Heart left ventricle (tissue), 16 donors: ENCODE measurements at regions not wholly inside any gene's neighbourhood (a gene's known extent, or its start where the extent isn't known, plus 50 kb on each side); places are given as distances from the start of the nearest gene placed in this dataset.

ENCODE experiments used
- ATAC-seq, 4 donors: fragments of 200-7000 bp; cut with Tn5 transposase; one replicate each; pipeline ENCODE4 v1.9.1; 2020 to 2022; ENCODE audit warnings: moderate library complexity in 4 of 4, mild to moderate bottlenecking in 3 of 4, moderate number of reproducible peaks in 1 of 4
- DNase-seq, 5 donors: peaks; one replicate each; pipeline ENCODE4 v3.0.0-alpha.2; 2020
- H3K27ac ChIP-seq, 12 donors: fragments of 200-600 bp; sonication (generic) in 4 of 12; one replicate each; pipeline versions ENCODE4 v1.5.0 to v1.8.0; 2016 to 2022; ENCODE audit warnings: mild to moderate bottlenecking in 2 of 12
- H3K27me3 ChIP-seq, 9 donors: fragments of 200-600 bp; sonication (generic) in 2 of 9; one replicate each; pipeline versions ENCODE4 v1.5.1 to v1.8.0; 2016 to 2022; ENCODE audit warnings: mild to moderate bottlenecking in 3 of 9
- H3K36me3 ChIP-seq, 9 donors: fragments of 200-600 bp; sonication (generic) in 2 of 9; one replicate each; pipeline versions ENCODE4 v1.5.0 to v1.8.0; 2018 to 2022; ENCODE audit warnings: mild to moderate bottlenecking in 2 of 9
- H3K4me1 ChIP-seq, 12 donors: fragments of 200-600 bp; sonication (generic) in 4 of 12; one replicate each; pipeline versions ENCODE4 v1.5.0 to v1.8.0; 2016 to 2022; ENCODE audit warnings: mild to moderate bottlenecking in 3 of 12
- H3K4me3 ChIP-seq, 12 donors: fragments of 200-600 bp; sonication (generic) in 4 of 12; one replicate each; pipeline versions ENCODE4 v1.5.0 to v1.8.0; 2017 to 2022; ENCODE audit warnings: mild to moderate bottlenecking in 9 of 12, moderate library complexity in 4 of 12
- H3K9me3 ChIP-seq, 12 donors: fragments of 200-600 bp; sonication (generic) in 4 of 12; one replicate each; pipeline versions ENCODE4 v1.5.0 to v1.8.0; 2016 to 2022; ENCODE audit warnings: mild to moderate bottlenecking in 1 of 12
- CTCF ChIP-seq, 12 donors: fragments of 200-600 bp; sonication (generic) in 4 of 12; IDR thresholded peaks; one replicate each; pipeline versions ENCODE4 v1.5.0 to v1.8.0; 2018 to 2022; ENCODE audit warnings: antibody characterized with exemption in 12 of 12, mild to moderate bottlenecking in 5 of 12
- POLR2A ChIP-seq, 2 donors: fragments of 450-650 bp; IDR thresholded peaks; one replicate each; pipeline ENCODE4 v1.6.1; 2017; ENCODE audit warnings: antibody characterized with exemption in 2 of 2, mild to moderate bottlenecking in 2 of 2, moderate library complexity in 2 of 2
- WGBS, 4 donors: extraction: QIAGEN DNeasy Blood & Tissue Kit in 2 of 4; methylation state at CpG; one replicate each; pipeline versions ENCODE4 v1.1.5 to v1.1.7; 2013 to 2018; 5-methylcytosine and 5-hydroxymethylcytosine counted together
- intact Hi-C, 10 donors: fragments of 100-400 bp; cut with DNase I; formaldehyde crosslinking; loops; one replicate each; pipeline versions ENCODE4 v1.11.1 to v1.14.2; 2022
- donor health status: ischemic (EF 13 %, LVEDD 7.1; RV severe dilation, severe dysfunction).
- donor health status: healthy with polysubstance abuse.
- donor health status: DM: no; HTN: yes; CAD: no.
- donor health status: DM: no; HTN: no; CAD: no.
- donor health status: ischemic (EF 25% LVEDD 6.9; RV normal size, moderate dysfunction).
- donor health status: ischemic (EF 25% LVEDD 5.7; RV mildly dilated, moderate dysfunction).
- donor health status: healthy.
- donor health status: DM: yes; HTN: yes; CAD: no.
- donor health status: ischemic (EF 35%, LVEDD 5.7; RV mildly dilated, moderate dysfunction).
- donor health status: nonischemic (EF 11% LVEDD 7.7; RV severe dilation, severe dysfunction).
- donor health status: DM: yes; HTN: yes; CAD: no.
- donor health status: PGD.
- donor health status: ischemic (EF 29% LVEDD 5.4; RV normal size, mild dysfunction).
- donor health status: nonischemic (EF 23%, LVEDD 6.1; RV moderate dilation, normal function).

DNA sequence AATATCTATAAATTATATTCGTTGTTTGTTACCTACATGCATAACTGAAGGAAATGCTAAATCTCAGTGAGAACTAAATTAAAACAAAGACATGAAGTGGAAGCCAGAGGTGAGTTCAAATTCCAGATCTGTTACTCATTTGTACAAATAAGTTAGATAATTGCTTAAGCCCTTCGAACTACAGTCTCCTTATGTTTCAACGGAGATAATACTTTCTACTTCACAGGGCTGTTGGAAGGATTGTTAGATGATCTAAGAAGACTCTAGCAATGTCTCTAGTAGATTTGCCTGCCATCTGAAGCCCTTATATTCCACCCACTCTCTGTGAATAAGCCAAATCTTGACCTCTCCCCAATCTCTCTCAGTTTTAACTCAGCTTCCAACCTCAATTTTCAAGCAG, 125.8 kb downstream of the P2RY1 start:
- no peaks in the 10 kb centered on the region for H3K36me3 ChIP-seq
- TF ChIP-seq CTCF (IDR thresholded peaks at IDR 0.05): no peak
- TF ChIP-seq POLR2A (IDR thresholded peaks at IDR 0.05): no peak
- 76 to 80% (median 77%) methylated on average over 3 of the region's 3 CpGs for WGBS, 4 donors
- no peak overlapping the region for H3K27ac ChIP-seq
- intact Hi-C loops: loop anchor here in 2 of 10 donors (5.0 to 10.0 kb wide), 3 partner anchors 123 to 453 kb away; partner anchors contain the start of gene P2RY1 (in 1 of the 2)
- peaks cover 0 to 8% (median 0%) of the 10 kb centered on the region in 12 donors for H3K4me1 ChIP-seq
- ATAC-seq (no peak), DNase-seq (no peak)
- no peaks in the 10 kb centered on the region for H3K27me3 ChIP-seq
- H3K4me3 ChIP-seq: no peak overlapping the region
- H3K9me3 ChIP-seq: peaks cover 0 to 3% (median 0%) of the 10 kb centered on the region in 12 donors

GRCh38 chr3:152961323-152961722, 126.4 kb downstream of the P2RY1 start:
- H3K36me3 ChIP-seq: no peaks in the 10 kb centered on the region
- H3K9me3 ChIP-seq: peaks cover 0 to 8% (median 0%) of the 10 kb centered on the region in 12 donors
- no peak for DNase-seq
- TF ChIP-seq POLR2A (IDR thresholded peaks at IDR 0.05): no peak
- TF ChIP-seq CTCF (IDR thresholded peaks at IDR 0.05): peak in 10 of 12 donors; percentile 23 to 48 (median 34)
- no peaks in the 10 kb centered on the region for H3K27me3 ChIP-seq
- ATAC-seq: no peak
- peaks cover 0 to 9% (median 0%) of the 10 kb centered on the region in 12 donors for H3K4me1 ChIP-seq
- H3K27ac ChIP-seq: no peak overlapping the region
- no peak overlapping the region for H3K4me3 ChIP-seq
- intact Hi-C loops: loop anchor here in 2 of 10 donors (5.0 to 10.0 kb wide), 3 partner anchors 124 to 454 kb away; partner anchors contain the start of gene P2RY1 (in 1 of the 2)
- WGBS, 4 donors: 11 to 65% (median 30%) methylated on average over 2 of the region's 2 CpGs

- ATAC-seq: no peak
- Histone ChIP-seq H3K27ac (no peak overlapping the region), H3K27me3 (no peaks in the 10 kb centered on the region), H3K9me3 (peaks cover 0 to 17% (median 3%) of the 10 kb centered on the region in 12 donors), H3K36me3 (no peaks in the 10 kb centered on the region), H3K4me3 (no peak overlapping the region), H3K4me1 (peaks cover 0 to 9% (median 0%) of the 10 kb centered on the region in 12 donors)
- WGBS, 4 donors: 54 to 81% (median 70%) methylated on average over 1 of the region's 1 CpG
- DNase-seq: no peak
- intact Hi-C loops: loop anchor here in 2 of 10 donors (5.0 to 10.0 kb wide), 3 partner anchors 128 to 458 kb away; partner anchors contain the start of gene P2RY1 (in 1 of the 2)
- no peak for TF ChIP-seq CTCF (IDR thresholded peaks at IDR 0.05)
- TF ChIP-seq POLR2A (IDR thresholded peaks at IDR 0.05): no peak
These were observed 130.1 kb downstream of the P2RY1 start for GRCh38 chr3:152964911-152965609.

DNA sequence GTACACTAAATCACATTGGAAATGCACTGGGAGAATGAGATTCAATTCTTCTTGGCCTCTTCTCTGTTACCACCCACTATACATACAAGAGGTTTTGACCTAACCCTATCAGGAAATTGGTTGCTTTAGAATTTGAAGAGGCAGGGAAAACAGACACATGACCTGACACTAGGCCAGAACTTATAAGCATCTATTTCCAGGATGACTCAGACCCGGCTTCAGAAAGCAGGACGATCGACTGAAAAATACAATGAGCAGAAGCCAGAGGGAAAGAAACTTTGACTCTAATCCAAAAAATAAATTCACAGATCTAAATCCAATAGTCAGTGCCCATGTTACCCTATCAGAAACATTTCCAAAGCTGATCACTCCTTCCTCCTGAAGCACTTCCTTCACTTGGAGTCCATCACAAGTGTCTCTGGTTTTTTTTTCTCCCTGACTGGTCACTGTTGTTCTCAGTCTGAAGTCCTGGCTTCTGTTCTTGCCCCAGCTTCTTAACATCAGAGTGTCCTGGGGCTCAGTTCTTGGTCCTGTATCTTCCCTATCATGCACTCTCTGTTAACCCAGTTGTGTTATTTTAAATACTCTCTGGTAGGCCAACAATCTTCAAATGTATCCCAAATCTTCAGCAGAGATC, 133.6 kb downstream of the P2RY1 start:
- intact Hi-C loops: loop anchor here in 1 of 10 donors (10.0 kb wide), 1 partner anchor 274 kb away; no protein-coding TSS in a partner anchor
- no peak for DNase-seq
- 34 to 60% (median 57%) methylated on average over 3 of the region's 3 CpGs for WGBS, 4 donors
- Histone ChIP-seq H3K4me1 (peaks cover 0 to 9% (median 0%) of the 10 kb centered on the region in 12 donors), H3K27me3 (no peaks in the 10 kb centered on the region), H3K9me3 (peaks cover 0 to 17% (median 3%) of the 10 kb centered on the region in 12 donors), H3K4me3 (no peak overlapping the region), H3K27ac (no peak overlapping the region), H3K36me3 (no peaks in the 10 kb centered on the region)
- TF ChIP-seq POLR2A (IDR thresholded peaks at IDR 0.05): no peak
- no peak for TF ChIP-seq CTCF (IDR thresholded peaks at IDR 0.05)
- ATAC-seq: no peak
